Fibroblast of lung (primary cell): ENCODE measurements at regions not wholly inside any gene's neighbourhood (a gene's known extent, or its start where the extent isn't known, plus 50 kb on each side); places are given as distances from the start of the nearest gene placed in this dataset.

Experiments
- DNase-seq, 2 donors: peaks; one replicate each; pipeline versions ENCODE4 v3.0.0 to v3.0.0-alpha.2; 2010; ENCODE audit warnings: low read depth in 2 of 2
- H2AFZ ChIP-seq: 2 replicates; pipeline ENCODE4 v1.5.1; 2012; ENCODE audit warnings: low read length, control low read depth, inconsistent platforms
- H3K27ac ChIP-seq: 2 replicates; pipeline ENCODE4 v1.5.1; 2011; ENCODE audit warnings: low read length, control low read depth; ENCODE audit not compliant: insufficient read depth
- H3K27me3 ChIP-seq: 2 replicates; pipeline ENCODE4 v1.5.1; 2011; ENCODE audit warnings: mild to moderate bottlenecking, low read length; ENCODE audit not compliant: control insufficient read depth, insufficient read depth
- H3K36me3 ChIP-seq: 2 replicates; pipeline ENCODE4 v1.5.1; 2011; ENCODE audit warnings: low read length; ENCODE audit not compliant: control insufficient read depth, insufficient read depth
- H3K4me1 ChIP-seq: 2 replicates; pipeline ENCODE4 v1.5.1; 2011; ENCODE audit warnings: low read length; ENCODE audit not compliant: control insufficient read depth, insufficient read depth; ENCODE audit errors: extremely low read depth
- H3K4me2 ChIP-seq: 2 replicates; pipeline ENCODE4 v1.5.1; 2011; ENCODE audit warnings: low read length, control low read depth; ENCODE audit not compliant: insufficient read depth; ENCODE audit errors: extremely low read depth
- H3K4me3 ChIP-seq, 4 experiments: fragments of 200-600 bp in 1 of 4; sonication (generic) in 1 of 4; replicated peaks in 1 of 4; 2 replicates each; pipeline ENCODE4 v1.5.1; 2011 to 2016; ENCODE audit warnings: low read length in 4 of 4, low read depth in 3 of 4, mild to moderate bottlenecking in 3 of 4, control low read depth in 2 of 4, inconsistent platforms in 1 of 4, mixed read lengths in 1 of 4; ENCODE audit not compliant: insufficient read depth in 1 of 4; ENCODE audit errors: control extremely low read depth in 1 of 4
- H3K79me2 ChIP-seq: 2 replicates; pipeline ENCODE4 v1.5.1; 2012; ENCODE audit warnings: mild to moderate bottlenecking, low read length, inconsistent platforms; ENCODE audit not compliant: control insufficient read depth, insufficient read depth
- H3K9ac ChIP-seq: 2 replicates; pipeline ENCODE4 v1.5.1; 2011; ENCODE audit warnings: mild to moderate bottlenecking, low read length, control low read depth; ENCODE audit not compliant: insufficient read depth
- H3K9me3 ChIP-seq: 2 replicates; pipeline ENCODE4 v1.5.1; 2012; ENCODE audit warnings: low read depth, low read length; ENCODE audit not compliant: control insufficient read depth, insufficient read depth
- H4K20me1 ChIP-seq: 2 replicates; pipeline ENCODE4 v1.5.1; 2011; ENCODE audit warnings: low read length; ENCODE audit not compliant: control insufficient read depth, insufficient read depth; ENCODE audit errors: extremely low read depth
- CTCF ChIP-seq, 2 donors: IDR thresholded peaks in 1 of 2; conservative IDR thresholded peaks in 1 of 2; 1 replicate in 1 of 2; 2 replicates in 1 of 2; pipeline ENCODE4 v1.5.1; 2011 to 2012; ENCODE audit warnings: low read length in 2 of 2, control low read depth in 1 of 2, inconsistent platforms in 1 of 2, low read depth in 1 of 2, mild to moderate bottlenecking in 1 of 2
- EZH2 ChIP-seq: IDR thresholded peaks from 2 replicates; pipeline ENCODE4 v1.5.1; 2012; ENCODE audit warnings: low read length, control low read depth, mild to moderate bottlenecking; ENCODE audit errors: missing control alignments

GRCh38 chr15:47362118-47362905, 355.0 kb upstream of the SEMA6D start:
- no peak overlapping the region for H3K4me3 ChIP-seq
- H3K4me2 ChIP-seq = no peak overlapping the region

GRCh38 chr15:47363653-47364052, 353.7 kb upstream of the SEMA6D start:
- Histone ChIP-seq H4K20me1 (no peaks in the 10 kb centered on the region), H3K9ac (no peak overlapping the region), H3K4me1 (no peaks in the 10 kb centered on the region), H3K27ac (no peak overlapping the region), H3K79me2 (no peaks in the 10 kb centered on the region), H2AFZ (no peak overlapping the region), H3K4me2 (no peak overlapping the region), H3K9me3 (no peaks in the 10 kb centered on the region), H3K36me3 (no peaks in the 10 kb centered on the region), H3K4me3 (no peak overlapping the region), H3K27me3 (no peaks in the 10 kb centered on the region)
- no peak for DNase-seq
- TF ChIP-seq CTCF (conservative IDR thresholded peaks at IDR 0.05 in 1 of 2, IDR thresholded peaks at IDR 0.05 in 1 of 2; ENCODE audit: low read depth in 1 of 2, low read length in 2 of 2) = no peak
- no peak for TF ChIP-seq EZH2

More at GRCh38 chr15:47362118-47362905, 355.0 kb upstream of the SEMA6D start:
- no peak overlapping the region for H2AFZ ChIP-seq
- H3K9me3 ChIP-seq = no peaks in the 10 kb centered on the region
- H3K4me1 ChIP-seq = no peaks in the 10 kb centered on the region
- H3K27ac ChIP-seq = no peak overlapping the region
- TF ChIP-seq CTCF (conservative IDR thresholded peaks at IDR 0.05 in 1 of 2, IDR thresholded peaks at IDR 0.05 in 1 of 2; ENCODE audit: low read depth in 1 of 2, low read length in 2 of 2) (no peak), EZH2 (no peak)
- H3K79me2 ChIP-seq = no peaks in the 10 kb centered on the region
- H3K27me3 ChIP-seq = no peaks in the 10 kb centered on the region
- no peak for DNase-seq
- no peaks in the 10 kb centered on the region for H3K36me3 ChIP-seq
- no peaks in the 10 kb centered on the region for H4K20me1 ChIP-seq
- no peak overlapping the region for H3K9ac ChIP-seq

- Histone ChIP-seq H2AFZ (no peak overlapping the region), H3K79me2 (no peaks in the 10 kb centered on the region), H3K9me3 (no peaks in the 10 kb centered on the region), H3K4me1 (no peaks in the 10 kb centered on the region), H3K4me2 (no peak overlapping the region), H4K20me1 (no peaks in the 10 kb centered on the region), H3K27me3 (no peaks in the 10 kb centered on the region), H3K4me3 (no peak overlapping the region), H3K27ac (no peak overlapping the region), H3K36me3 (no peaks in the 10 kb centered on the region), H3K9ac (no peak overlapping the region)
- TF ChIP-seq CTCF (conservative IDR thresholded peaks at IDR 0.05 in 1 of 2, IDR thresholded peaks at IDR 0.05 in 1 of 2; ENCODE audit: low read depth in 1 of 2, low read length in 2 of 2) (no peak), EZH2 (no peak)
- DNase-seq = no peak
Observed at GRCh38 chr15:47364230-47365141, 352.8 kb upstream of the SEMA6D start.
